ENCODE measurements at regions not wholly inside any gene's neighbourhood (a gene's known extent, or its start where the extent isn't known, plus 50 kb on each side); places are given as distances from the start of the nearest gene placed in this dataset.

- Mint-ChIP-seq H3K4me3 (no peak overlapping the region), H3K27ac (no peak overlapping the region), H3K27me3 (ENCODE audit: low read depth) (peaks cover 3% of the 10 kb centered on the region), H3K9me3 (no peaks in the 10 kb centered on the region), H3K36me3 (ENCODE audit: low read depth) (no peaks in the 10 kb centered on the region), H3K4me1 (ENCODE audit: low read depth) (no peaks in the 10 kb centered on the region)
Measured at GRCh38 chr5:74311961-74312360, 328.6 kb downstream of the ENC1 start.

- Mint-ChIP-seq H3K4me3 (no peak overlapping the region), H3K36me3 (ENCODE audit: low read depth) (no peaks in the 10 kb centered on the region), H3K27ac (no peak overlapping the region), H3K9me3 (no peaks in the 10 kb centered on the region), H3K4me1 (ENCODE audit: low read depth) (no peaks in the 10 kb centered on the region), H3K27me3 (ENCODE audit: low read depth) (peaks cover 3% of the 10 kb centered on the region)
Measured at GRCh38 chr5:74310997-74311930, 329.3 kb downstream of the ENC1 start.

- H3K27ac Mint-ChIP-seq: no peak overlapping the region
- peaks cover 3% of the 10 kb centered on the region for H3K27me3 Mint-ChIP-seq (ENCODE audit: low read depth)
- no peaks in the 10 kb centered on the region for H3K36me3 Mint-ChIP-seq (ENCODE audit: low read depth)
- H3K4me1 Mint-ChIP-seq (ENCODE audit: low read depth): no peaks in the 10 kb centered on the region
- no peak overlapping the region for H3K4me3 Mint-ChIP-seq
- no peaks in the 10 kb centered on the region for H3K9me3 Mint-ChIP-seq
Measured at GRCh38 chr5:74310386-74310785, 330.1 kb downstream of the ENC1 start.

GRCh38 chr5:74309050-74309449, 331.5 kb downstream of the ENC1 start:
- no peaks in the 10 kb centered on the region for H3K9me3 Mint-ChIP-seq
- H3K4me1 Mint-ChIP-seq (ENCODE audit: low read depth): no peaks in the 10 kb centered on the region
- no peak overlapping the region for H3K27ac Mint-ChIP-seq
- H3K27me3 Mint-ChIP-seq (ENCODE audit: low read depth): peaks cover 3% of the 10 kb centered on the region
- no peak overlapping the region for H3K4me3 Mint-ChIP-seq
- no peaks in the 10 kb centered on the region for H3K36me3 Mint-ChIP-seq (ENCODE audit: low read depth)

- no peak overlapping the region for H3K27ac Mint-ChIP-seq
- no peaks in the 10 kb centered on the region for H3K9me3 Mint-ChIP-seq
- H3K4me3 Mint-ChIP-seq: no peak overlapping the region
- no peaks in the 10 kb centered on the region for H3K4me1 Mint-ChIP-seq (ENCODE audit: low read depth)
- no peaks in the 10 kb centered on the region for H3K27me3 Mint-ChIP-seq (ENCODE audit: low read depth)
- no peaks in the 10 kb centered on the region for H3K36me3 Mint-ChIP-seq (ENCODE audit: low read depth)
Measured at GRCh38 chr5:74306845-74307244, 333.7 kb downstream of the ENC1 start.

GRCh38 chr5:74304536-74304935, 336.0 kb downstream of the ENC1 start:
- no peaks in the 10 kb centered on the region for H3K4me1 Mint-ChIP-seq (ENCODE audit: low read depth)

GRCh38 chr5:74303578-74303977, 336.9 kb downstream of the ENC1 start:
- Mint-ChIP-seq H3K36me3 (ENCODE audit: low read depth) (no peaks in the 10 kb centered on the region), H3K4me3 (no peak overlapping the region), H3K27me3 (ENCODE audit: low read depth) (peaks cover 4% of the 10 kb centered on the region), H3K27ac (no peak overlapping the region), H3K9me3 (no peaks in the 10 kb centered on the region), H3K4me1 (ENCODE audit: low read depth) (no peaks in the 10 kb centered on the region)

More at GRCh38 chr5:74304536-74304935, 336.0 kb downstream of the ENC1 start:
- H3K4me3 Mint-ChIP-seq: no peak overlapping the region
- H3K36me3 Mint-ChIP-seq (ENCODE audit: low read depth): no peaks in the 10 kb centered on the region
- peaks cover 4% of the 10 kb centered on the region for H3K27me3 Mint-ChIP-seq (ENCODE audit: low read depth)
- no peaks in the 10 kb centered on the region for H3K9me3 Mint-ChIP-seq
- no peak overlapping the region for H3K27ac Mint-ChIP-seq

GRCh38 chr5:74301576-74301975, 339.0 kb downstream of the ENC1 start:
- Mint-ChIP-seq H3K27me3 (ENCODE audit: low read depth) (peaks cover 4% of the 10 kb centered on the region), H3K4me1 (ENCODE audit: low read depth) (no peaks in the 10 kb centered on the region), H3K4me3 (no peak overlapping the region), H3K36me3 (ENCODE audit: low read depth) (no peaks in the 10 kb centered on the region), H3K27ac (no peak overlapping the region), H3K9me3 (no peaks in the 10 kb centered on the region)

GRCh38 chr5:74300808-74301389, 339.6 kb downstream of the ENC1 start:
- Mint-ChIP-seq H3K27me3 (ENCODE audit: low read depth) (peaks cover 4% of the 10 kb centered on the region), H3K36me3 (ENCODE audit: low read depth) (no peaks in the 10 kb centered on the region), H3K4me1 (ENCODE audit: low read depth) (no peaks in the 10 kb centered on the region), H3K4me3 (no peak overlapping the region), H3K9me3 (no peaks in the 10 kb centered on the region), H3K27ac (no peak overlapping the region)

- Mint-ChIP-seq H3K4me1 (ENCODE audit: low read depth) (no peaks in the 10 kb centered on the region), H3K27me3 (ENCODE audit: low read depth) (peaks cover 4% of the 10 kb centered on the region), H3K9me3 (no peaks in the 10 kb centered on the region), H3K36me3 (ENCODE audit: low read depth) (no peaks in the 10 kb centered on the region), H3K27ac (no peak overlapping the region), H3K4me3 (no peak overlapping the region)
Measured at GRCh38 chr5:74299833-74300232, 340.7 kb downstream of the ENC1 start.

- H3K27ac Mint-ChIP-seq: no peak overlapping the region
- H3K9me3 Mint-ChIP-seq: no peaks in the 10 kb centered on the region
- peaks cover 4% of the 10 kb centered on the region for H3K27me3 Mint-ChIP-seq (ENCODE audit: low read depth)
- H3K4me3 Mint-ChIP-seq: no peak overlapping the region
- no peaks in the 10 kb centered on the region for H3K4me1 Mint-ChIP-seq (ENCODE audit: low read depth)
- no peaks in the 10 kb centered on the region for H3K36me3 Mint-ChIP-seq (ENCODE audit: low read depth)
Measured at GRCh38 chr5:74296685-74297408, 343.7 kb downstream of the ENC1 start.

GRCh38 chr5:74295676-74296075, 344.9 kb downstream of the ENC1 start:
- Mint-ChIP-seq H3K36me3 (ENCODE audit: low read depth) (no peaks in the 10 kb centered on the region), H3K4me1 (ENCODE audit: low read depth) (no peaks in the 10 kb centered on the region), H3K27ac (no peak overlapping the region), H3K4me3 (no peak overlapping the region), H3K9me3 (no peaks in the 10 kb centered on the region), H3K27me3 (ENCODE audit: low read depth) (peaks cover under 1% of the 10 kb centered on the region)

- Mint-ChIP-seq H3K4me3 (no peak overlapping the region), H3K27me3 (ENCODE audit: low read depth) (peaks cover 5% of the 10 kb centered on the region), H3K27ac (no peak overlapping the region), H3K4me1 (ENCODE audit: low read depth) (no peaks in the 10 kb centered on the region), H3K36me3 (ENCODE audit: low read depth) (no peaks in the 10 kb centered on the region), H3K9me3 (no peaks in the 10 kb centered on the region)
Measured at GRCh38 chr5:74295141-74295540, 345.4 kb downstream of the ENC1 start.

GRCh38 chr5:74294231-74294705, 346.3 kb downstream of the ENC1 start:
- Mint-ChIP-seq H3K27ac (no peak overlapping the region), H3K36me3 (ENCODE audit: low read depth) (no peaks in the 10 kb centered on the region), H3K9me3 (no peaks in the 10 kb centered on the region), H3K4me3 (no peak overlapping the region), H3K27me3 (ENCODE audit: low read depth) (peaks cover 5% of the 10 kb centered on the region), H3K4me1 (ENCODE audit: low read depth) (no peaks in the 10 kb centered on the region)
